HG02943 (cell line): ENCODE measurements at regions not wholly inside any gene's neighbourhood (a gene's known extent, or its start where the extent isn't known, plus 50 kb on each side); places are given as distances from the start of the nearest gene placed in this dataset.
"Not testable (repeated sequence)": the region's sequence is repeated elsewhere in the genome, so short reads cannot be mapped to it uniquely, and the experiment has no call there.

ENCODE experiments used
- ATAC-seq: cut with Tn5 transposase; IDR thresholded peaks from one replicate; pipeline ENCODE4 v1.9.1; 2021; ENCODE audit warnings: mild to moderate bottlenecking, low read depth, moderate library complexity; ENCODE audit not compliant: unreplicated experiment

DNA sequence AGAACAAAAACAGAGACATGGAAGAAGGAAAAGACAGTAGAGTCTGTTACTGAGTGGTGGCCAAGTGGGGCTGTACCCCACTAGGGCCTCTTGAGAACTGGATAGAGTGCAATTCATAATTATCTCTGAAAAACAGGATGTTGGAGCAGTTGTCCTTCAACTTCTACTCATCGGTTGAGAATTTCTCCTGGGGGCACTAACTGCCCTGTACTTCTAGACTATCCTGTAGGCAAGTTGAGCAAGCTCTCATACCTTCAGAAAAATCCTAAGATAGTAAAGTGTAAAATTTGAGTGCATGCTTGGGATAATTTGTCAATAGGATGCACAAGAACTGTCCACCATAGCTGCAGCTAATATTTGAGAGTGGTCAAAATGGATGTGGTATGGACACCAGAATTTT lies 179.7 kb upstream of the CNKSR2 start:
- ATAC-seq, result no peak

DNA sequence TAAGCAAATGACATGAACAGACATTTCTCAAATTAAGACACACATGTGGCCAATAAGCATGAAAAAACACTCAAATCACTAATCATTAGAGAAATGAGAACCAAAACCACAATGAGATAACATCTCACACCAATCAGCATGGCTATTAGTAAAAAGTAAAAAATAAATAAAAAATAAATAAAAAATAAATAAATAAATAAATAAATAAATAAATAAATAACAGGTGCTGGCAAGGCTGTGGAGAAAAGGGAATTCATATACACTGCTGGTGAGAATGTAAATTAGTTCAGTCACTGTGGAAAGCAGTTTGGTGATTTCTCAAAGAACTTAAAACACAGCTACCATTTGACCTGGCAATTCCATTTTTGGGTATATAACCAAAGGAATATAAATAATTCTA lies 167.1 kb upstream of the CNKSR2 start:
- no peak for ATAC-seq

- ATAC-seq, result not testable (repeated sequence)
These were observed 155.0 kb upstream of the CNKSR2 start for GRCh38 chrX:21219208-21219607.

- no peak for ATAC-seq
These were observed 148.6 kb upstream of the CNKSR2 start for GRCh38 chrX:21225643-21226042.

DNA sequence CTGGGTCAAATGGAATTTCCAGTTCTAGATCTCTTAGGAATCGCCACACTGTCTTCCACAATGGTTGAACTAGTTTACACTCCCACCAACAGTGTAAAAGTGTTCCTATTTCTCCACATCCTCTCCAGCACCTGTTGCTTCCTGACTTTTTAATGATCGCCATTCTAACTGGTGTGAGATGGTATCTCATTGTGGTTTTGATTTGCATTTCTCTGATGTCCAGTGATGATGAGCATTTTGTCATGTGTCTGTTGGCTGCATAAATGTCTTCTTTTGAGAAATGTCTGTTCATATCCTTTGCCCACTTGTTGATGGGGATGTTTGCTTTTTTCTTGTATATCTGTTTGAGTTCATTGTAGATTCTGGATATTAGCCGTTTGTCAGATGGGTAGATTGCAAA lies 145.2 kb upstream of the CNKSR2 start:
- ATAC-seq, result not testable (repeated sequence)

DNA sequence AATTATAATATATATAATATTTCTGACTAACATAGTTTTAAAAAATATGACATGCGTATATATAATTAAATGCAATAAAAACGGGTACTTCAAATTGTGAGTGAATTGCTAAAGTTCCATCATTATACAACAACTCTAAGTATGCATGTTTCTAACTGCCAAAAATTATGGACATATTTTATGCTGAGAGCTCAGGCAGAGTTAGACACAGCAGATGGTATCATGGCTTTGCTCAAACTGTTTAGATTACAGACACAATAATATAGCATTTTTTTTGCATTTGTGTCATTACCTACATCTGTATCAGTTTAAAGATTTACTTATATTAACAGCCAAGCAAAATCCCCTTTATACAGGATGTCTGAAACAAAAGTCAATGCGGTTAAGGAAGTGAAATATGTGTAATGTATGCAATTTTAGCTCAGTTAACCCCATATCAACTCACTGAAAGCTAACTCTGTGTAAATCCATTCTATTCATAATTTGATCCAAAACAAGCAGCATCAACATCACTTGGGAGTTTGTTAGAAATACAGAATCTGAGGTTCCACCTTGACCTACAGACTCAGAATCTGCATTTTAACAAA lies 119.1 kb upstream of the CNKSR2 start:
- ATAC-seq, result peak; percentile 91

- no peak for ATAC-seq
These were observed 107.3 kb upstream of the CNKSR2 start for GRCh38 chrX:21266949-21267348.

- no peak for ATAC-seq
These were observed 97.3 kb upstream of the CNKSR2 start for GRCh38 chrX:21276736-21277433.

DNA sequence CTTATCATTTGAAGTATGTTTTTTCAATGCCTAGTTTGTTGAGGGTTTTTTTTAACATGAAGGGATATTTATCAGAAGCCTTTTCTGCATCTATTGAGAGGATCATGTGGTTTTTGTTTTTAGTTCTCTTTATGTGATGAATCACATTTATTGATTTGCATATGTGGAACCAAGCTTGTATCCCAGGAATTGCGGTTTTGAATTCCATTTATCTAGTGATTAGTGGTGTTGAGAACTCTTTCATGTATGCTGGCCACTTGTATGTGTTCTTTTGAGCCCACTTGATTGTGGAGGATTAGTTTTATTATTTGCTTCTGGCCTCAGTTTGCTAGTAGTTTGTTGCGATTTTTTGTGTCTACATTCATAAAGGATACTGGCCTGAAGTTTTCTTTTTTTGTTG lies 85.0 kb upstream of the CNKSR2 start:
- ATAC-seq, result no peak

GRCh38 chrX:21295246-21295820 lies 78.9 kb upstream of the CNKSR2 start:
- no peak for ATAC-seq

- ATAC-seq, result no peak
These were observed 68.3 kb upstream of the CNKSR2 start for GRCh38 chrX:21305799-21306336.

DNA sequence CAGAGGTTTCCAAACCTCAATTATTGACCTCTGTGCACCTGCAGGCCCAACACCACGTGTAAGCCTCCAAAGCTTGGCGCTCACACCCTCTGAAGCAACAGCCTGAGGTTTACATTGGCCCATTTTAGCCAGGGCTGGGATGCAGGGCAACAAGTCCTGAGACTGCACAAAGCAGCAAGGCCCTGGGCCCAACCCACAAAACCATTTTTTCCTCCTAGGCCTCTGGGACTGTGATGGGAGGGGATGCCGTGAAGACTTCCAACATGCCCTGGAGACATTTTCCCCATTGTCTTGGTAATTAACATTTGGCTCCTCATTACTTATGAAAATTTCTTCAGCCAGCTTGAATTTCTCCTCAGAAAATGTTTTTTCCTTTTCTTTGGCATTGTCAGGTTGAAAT lies 54.9 kb upstream of the CNKSR2 start:
- ATAC-seq, result no peak
